Lower leg skin (tissue), 4 donors: ENCODE measurements at regions not wholly inside any gene's neighbourhood (a gene's known extent, or its start where the extent isn't known, plus 50 kb on each side); places are given as distances from the start of the nearest gene placed in this dataset.

Source experiments
- DNase-seq, 2 donors: peaks; one replicate each; pipeline ENCODE4 v3.0.0-alpha.2; 2019; ENCODE audit warnings: low spot score in 2 of 2
- H3K4me3 ChIP-seq: fragments of 200-600 bp; sonication (generic); 2 replicates; pipeline ENCODE4 v1.5.1; 2017; ENCODE audit warnings: mild to moderate bottlenecking, low read depth; ENCODE audit not compliant: poor library complexity, severe bottlenecking
- POLR2A ChIP-seq, 2 donors: fragments of 450-650 bp; IDR thresholded peaks; one replicate each; pipeline ENCODE4 v1.6.1; 2016 to 2017; ENCODE audit warnings: antibody characterized with exemption in 2 of 2, mild to moderate bottlenecking in 1 of 2, moderate library complexity in 1 of 2
- WGBS, 2 donors: methylation state at CpG; one replicate each; pipeline ENCODE4 v1.1.5; 2018; 5-methylcytosine and 5-hydroxymethylcytosine counted together
- intact Hi-C: fragments of 100-400 bp; cut with DNase I; formaldehyde crosslinking; loops from one replicate; pipeline ENCODE4 v1.15.0; 2023; ENCODE audit warnings: low total_unique reads
- TF ChIP-seq, protein P1 (sequence below), 3 donors: fragments of 450-650 bp; IDR thresholded peaks; one replicate each; pipeline ENCODE4 v1.5.1; 2016; ENCODE audit warnings: antibody characterized with exemption in 3 of 3, mild to moderate bottlenecking in 3 of 3, moderate library complexity in 2 of 3

DNA sequence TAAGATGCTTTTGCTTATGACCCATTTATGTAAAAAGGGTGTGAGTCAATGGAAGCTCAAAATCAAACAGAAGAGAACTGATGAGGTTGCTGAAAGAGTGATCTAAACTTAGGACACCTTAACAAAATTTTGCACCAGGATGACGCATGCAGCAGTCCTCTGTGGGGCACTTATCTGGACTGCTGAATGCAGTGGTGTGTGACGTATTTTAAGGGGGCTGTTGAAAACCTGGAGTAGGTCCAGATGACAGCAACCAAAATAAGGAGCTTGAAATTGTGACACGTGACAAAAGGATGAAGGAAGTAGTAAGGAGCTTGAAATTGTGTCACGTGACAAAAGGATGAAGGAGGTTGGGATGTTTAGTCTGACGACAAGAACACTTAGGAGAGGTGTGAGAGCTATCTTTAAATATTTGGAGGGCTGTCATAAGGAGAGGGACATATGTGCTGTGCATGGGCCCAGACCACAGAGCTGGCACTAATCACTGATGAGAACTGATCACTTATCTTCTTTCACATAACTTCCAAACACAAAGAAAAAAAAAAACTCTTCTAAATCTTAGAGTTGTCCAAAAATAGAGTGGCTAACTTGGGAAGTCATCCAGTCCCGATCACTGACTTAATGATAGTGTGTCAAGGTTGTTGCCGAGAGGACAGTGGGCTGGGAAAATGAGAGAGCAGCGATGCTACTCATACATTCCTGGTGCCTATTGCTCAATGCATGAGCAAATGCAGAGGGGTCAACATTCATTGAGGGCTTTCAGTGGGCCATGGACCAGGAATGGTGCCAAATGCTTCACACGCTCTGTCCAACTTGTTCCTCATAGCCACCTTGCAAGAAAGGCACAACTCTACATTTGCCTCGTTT lies 264.2 kb upstream of the ZFHX3 start:
- TF ChIP-seq, protein P1, sequence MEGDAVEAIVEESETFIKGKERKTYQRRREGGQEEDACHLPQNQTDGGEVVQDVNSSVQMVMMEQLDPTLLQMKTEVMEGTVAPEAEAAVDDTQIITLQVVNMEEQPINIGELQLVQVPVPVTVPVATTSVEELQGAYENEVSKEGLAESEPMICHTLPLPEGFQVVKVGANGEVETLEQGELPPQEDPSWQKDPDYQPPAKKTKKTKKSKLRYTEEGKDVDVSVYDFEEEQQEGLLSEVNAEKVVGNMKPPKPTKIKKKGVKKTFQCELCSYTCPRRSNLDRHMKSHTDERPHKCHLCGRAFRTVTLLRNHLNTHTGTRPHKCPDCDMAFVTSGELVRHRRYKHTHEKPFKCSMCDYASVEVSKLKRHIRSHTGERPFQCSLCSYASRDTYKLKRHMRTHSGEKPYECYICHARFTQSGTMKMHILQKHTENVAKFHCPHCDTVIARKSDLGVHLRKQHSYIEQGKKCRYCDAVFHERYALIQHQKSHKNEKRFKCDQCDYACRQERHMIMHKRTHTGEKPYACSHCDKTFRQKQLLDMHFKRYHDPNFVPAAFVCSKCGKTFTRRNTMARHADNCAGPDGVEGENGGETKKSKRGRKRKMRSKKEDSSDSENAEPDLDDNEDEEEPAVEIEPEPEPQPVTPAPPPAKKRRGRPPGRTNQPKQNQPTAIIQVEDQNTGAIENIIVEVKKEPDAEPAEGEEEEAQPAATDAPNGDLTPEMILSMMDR (IDR thresholded peaks at IDR 0.05): no peak
- no peak for TF ChIP-seq POLR2A (IDR thresholded peaks at IDR 0.05)
- intact Hi-C loops: no loop called here
- WGBS, 2 donors: 80 to 84% methylated on average over 10 of the region's 10 CpGs
- no peak for DNase-seq
- H3K4me3 ChIP-seq: no peak overlapping the region

DNA sequence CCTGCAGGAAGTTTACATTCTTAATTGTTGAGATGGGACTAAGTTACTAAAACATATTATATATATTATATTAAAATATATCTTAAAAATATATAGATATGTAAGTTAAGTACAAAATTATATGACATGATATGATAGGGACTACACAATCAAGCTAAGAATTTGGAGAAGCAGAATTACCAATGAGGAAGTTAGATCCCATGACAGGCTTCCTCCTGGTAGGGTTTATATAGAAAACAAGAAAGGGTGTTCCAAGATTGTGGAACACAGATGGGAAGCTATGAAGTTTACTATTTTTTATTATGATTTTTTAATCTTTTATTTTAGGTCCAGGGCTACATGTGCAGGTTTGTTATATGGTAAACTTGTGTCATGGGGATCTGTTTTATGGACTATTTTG lies 260.8 kb upstream of the ZFHX3 start:
- intact Hi-C loops: no loop called here
- no peak for TF ChIP-seq POLR2A (IDR thresholded peaks at IDR 0.05)
- TF ChIP-seq, protein P1 (IDR thresholded peaks at IDR 0.05): no peak
- H3K4me3 ChIP-seq: no peak overlapping the region
- no peak for DNase-seq

DNA sequence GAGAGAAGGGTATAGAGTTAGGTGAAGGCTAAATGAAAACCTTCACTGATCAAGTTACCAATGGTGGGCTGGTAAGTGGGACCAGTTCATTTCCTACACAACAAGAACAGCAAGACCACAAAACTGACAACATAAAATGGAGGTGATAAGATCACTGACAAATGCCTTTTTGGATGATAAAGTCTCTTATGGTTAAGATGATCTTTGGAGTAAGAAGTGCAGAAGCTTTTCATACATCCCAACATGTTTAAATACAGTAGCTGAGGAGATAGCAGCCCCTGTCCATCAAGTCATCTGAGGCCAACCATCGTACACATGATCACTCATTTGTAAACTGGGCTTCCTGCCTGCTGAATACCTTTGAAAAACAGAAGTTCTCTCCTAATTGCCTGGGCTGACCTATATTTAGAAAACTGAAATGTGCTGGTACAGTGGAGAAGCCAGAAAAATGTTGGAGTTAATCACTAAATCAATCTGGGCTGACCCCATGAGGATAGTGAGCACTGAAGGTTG lies 259.0 kb upstream of the ZFHX3 start:
- DNase-seq: no peak
- 42 to 64% methylated on average over 1 of the region's 1 CpG for WGBS, 2 donors
- no peak overlapping the region for H3K4me3 ChIP-seq
- intact Hi-C loops: no loop called here
- TF ChIP-seq, protein P1 (IDR thresholded peaks at IDR 0.05): no peak
- no peak for TF ChIP-seq POLR2A (IDR thresholded peaks at IDR 0.05)

DNA sequence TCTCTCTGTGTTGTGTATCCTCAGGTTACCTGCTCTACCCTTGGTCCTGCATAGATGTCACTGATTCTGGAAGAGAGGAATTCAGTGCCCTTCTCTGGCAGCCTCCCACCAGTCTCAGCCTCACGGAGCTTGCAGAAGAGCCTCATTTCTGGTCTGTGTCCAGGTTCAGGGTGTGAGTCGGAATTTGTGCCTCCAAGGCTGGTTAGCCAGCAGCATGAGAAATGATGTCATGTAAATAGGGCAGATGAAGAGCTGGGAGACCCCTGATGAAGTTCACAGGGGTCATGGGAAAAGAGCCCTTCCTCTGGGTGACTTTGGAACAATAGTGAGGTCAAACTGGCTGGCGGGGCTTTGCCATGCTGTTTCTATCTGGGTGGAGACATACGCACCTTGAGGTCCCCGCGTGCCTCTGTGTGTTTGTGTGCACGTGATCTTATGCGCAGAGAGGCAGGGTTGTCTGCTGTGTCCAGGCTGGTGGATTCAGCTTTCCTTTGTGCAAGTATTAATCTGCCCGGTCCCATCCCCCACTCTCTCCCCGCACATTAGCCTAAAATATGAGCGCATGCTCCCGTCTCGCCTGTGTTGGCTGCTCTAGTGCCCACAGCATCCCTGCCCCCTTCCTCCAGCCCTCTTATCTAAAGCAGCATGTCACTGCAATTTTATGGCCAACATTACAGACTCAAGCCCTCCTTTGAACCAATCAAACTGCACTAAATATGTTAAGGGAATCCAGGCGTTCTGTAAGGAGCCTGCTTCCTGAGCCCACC lies 256.3 kb upstream of the ZFHX3 start:
- intact Hi-C loops: no loop called here
- peak in 1 of 2 donors; percentile 37 for DNase-seq
- 20 to 21% methylated on average over 14 of the region's 14 CpGs for WGBS, 2 donors
- no peak overlapping the region for H3K4me3 ChIP-seq
- TF ChIP-seq, protein P1 (IDR thresholded peaks at IDR 0.05): no peak
- no peak for TF ChIP-seq POLR2A (IDR thresholded peaks at IDR 0.05)

DNA sequence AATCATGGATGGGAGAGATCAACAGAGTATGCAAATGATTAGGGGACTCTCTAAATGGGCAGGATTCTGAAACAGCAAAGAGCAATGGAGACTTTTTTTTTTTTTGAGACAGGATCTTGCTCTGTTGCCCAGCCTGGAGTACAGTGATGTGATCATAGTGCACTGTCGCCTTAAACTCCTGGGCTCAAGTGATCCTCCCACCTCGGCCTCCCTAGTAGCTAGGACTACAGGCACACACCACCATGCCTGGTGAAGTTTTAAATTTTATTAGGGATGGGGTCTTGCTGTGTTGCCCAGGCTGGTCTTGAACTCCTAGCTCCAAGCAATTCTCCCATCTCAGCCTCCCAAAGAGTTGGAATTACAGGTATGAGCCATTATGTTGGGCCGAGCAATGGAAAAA lies 255.0 kb upstream of the ZFHX3 start:
- no peak for TF ChIP-seq POLR2A (IDR thresholded peaks at IDR 0.05)
- TF ChIP-seq, protein P1 (IDR thresholded peaks at IDR 0.05): no peak
- DNase-seq: no peak
- no peak overlapping the region for H3K4me3 ChIP-seq
- intact Hi-C loops: no loop called here
- 89 to 91% methylated on average over 3 of the region's 3 CpGs for WGBS, 2 donors
